Testis (tissue), 2 donors: ENCODE measurements at regions not wholly inside any gene's neighbourhood (a gene's known extent, or its start where the extent isn't known, plus 50 kb on each side); places are given as distances from the start of the nearest gene placed in this dataset.

Experiments
- CTCF ChIP-seq, 3 experiments: fragments of 450-650 bp in 2 of 3; fragments of 200-600 bp in 1 of 3; sonication (generic) in 1 of 3; IDR thresholded peaks; one replicate each; pipeline ENCODE4 v1.5.1; 2016 to 2019; ENCODE audit warnings: antibody characterized with exemption in 3 of 3, mild to moderate bottlenecking in 2 of 3, moderate library complexity in 1 of 3
- POLR2A ChIP-seq: fragments of 450-650 bp; IDR thresholded peaks from one replicate; pipeline ENCODE4 v1.6.1; 2017; ENCODE audit warnings: antibody characterized with exemption, mild to moderate bottlenecking, moderate library complexity

- TF ChIP-seq CTCF (IDR thresholded peaks at IDR 0.05): no peak
- TF ChIP-seq POLR2A: no peak
Measured at GRCh38 chr15:96762566-96762965, 432.1 kb downstream of the NR2F2 start.
